HEK293 (cell line): ENCODE measurements at regions not wholly inside any gene's neighbourhood (a gene's known extent, or its start where the extent isn't known, plus 50 kb on each side); places are given as distances from the start of the nearest gene placed in this dataset.

Source experiments
- CTCF ChIA-PET: fragments of 350-600 bp; formaldehyde crosslinking; extraction: SDS; loops from one replicate; lab custom pipeline; 2021; ENCODE audit warnings: antibody characterized with exemption; lab: Yijun Ruan, JAX
- POLR2A ChIA-PET: fragments of 300-600 bp; formaldehyde crosslinking; extraction: SDS; loops from one replicate; lab custom pipeline; 2020; ENCODE audit warnings: antibody characterized with exemption, inconsistent platforms; lab: Yijun Ruan, JAX
- H3K27ac ChIP-seq: fragments of 200-500 bp; sonication (Bioruptor generic); 2 replicates; pipeline ENCODE4 v1.5.1; 2014; ENCODE audit warnings: low read depth, low read length, control low read depth, inconsistent platforms; ENCODE audit errors: extremely low read depth
- H3K36me3 ChIP-seq, 2 experiments: fragments of 200-500 bp in 1 of 2; sonication (Bioruptor generic) in 1 of 2; 1 replicate in 1 of 2; 2 replicates in 1 of 2; pipeline ENCODE4 v1.5.1; 2014 to 2017; ENCODE audit warnings: inconsistent platforms in 2 of 2, low read length in 2 of 2; ENCODE audit not compliant: control insufficient read depth in 2 of 2, insufficient read depth in 1 of 2
- H3K4me1 ChIP-seq: fragments of 200-500 bp; sonication (Bioruptor generic); 2 replicates; pipeline ENCODE4 v1.5.1; 2014; ENCODE audit warnings: mild to moderate bottlenecking, low read length, inconsistent platforms; ENCODE audit not compliant: control insufficient read depth, insufficient read depth
- H3K4me3 ChIP-seq: 2 replicates; pipeline ENCODE4 v1.5.1; 2011; ENCODE audit warnings: low read depth, mild to moderate bottlenecking, control low read depth, low read length, moderate library complexity
- H3K9me3 ChIP-seq: fragments of 200-500 bp; sonication (Bioruptor generic); 2 replicates; pipeline ENCODE4 v1.5.1; 2014; ENCODE audit warnings: low read depth, low read length, inconsistent platforms; ENCODE audit not compliant: control insufficient read depth, insufficient read depth
- GLI4 ChIP-seq: fragments of 450-650 bp; formaldehyde crosslinking; IDR thresholded peaks from 2 replicates; pipeline ENCODE4 v1.5.1; 2016; ENCODE audit warnings: missing biosample characterization, missing genetic modification characterization
- IKZF3 ChIP-seq: fragments of 450-650 bp; IDR thresholded peaks from 2 replicates; pipeline ENCODE4 v1.5.0; 2018; ENCODE audit warnings: missing biosample characterization, mild to moderate bottlenecking, missing genetic modification characterization, moderate library complexity
- KLF8 ChIP-seq: fragments of 450-650 bp; formaldehyde crosslinking; IDR thresholded peaks from 2 replicates; pipeline ENCODE4 v1.5.1; 2016; ENCODE audit warnings: missing biosample characterization, missing genetic modification characterization
- KLF9 ChIP-seq: fragments of 450-650 bp; formaldehyde crosslinking; IDR thresholded peaks from 2 replicates; pipeline ENCODE4 v1.5.1; 2016; ENCODE audit warnings: missing biosample characterization, missing genetic modification characterization, low read depth
- WT1 ChIP-seq: fragments of 450-650 bp; formaldehyde crosslinking; IDR thresholded peaks from 2 replicates; pipeline ENCODE4 v1.5.1; 2016; ENCODE audit warnings: missing biosample characterization, missing genetic modification characterization
- ZBTB1 ChIP-seq: fragments of 450-650 bp; formaldehyde crosslinking; IDR thresholded peaks from 2 replicates; pipeline ENCODE4 v1.5.1; 2016; ENCODE audit warnings: missing biosample characterization, missing genetic modification characterization
- ZBTB6 ChIP-seq: fragments of 450-650 bp; formaldehyde crosslinking; IDR thresholded peaks from 2 replicates; pipeline ENCODE4 v1.5.1; 2017; ENCODE audit warnings: missing biosample characterization, missing genetic modification characterization
- ZEB2 ChIP-seq: fragments of 450-650 bp; formaldehyde crosslinking; IDR thresholded peaks from 2 replicates; pipeline ENCODE4 v1.5.1; 2016; ENCODE audit warnings: missing biosample characterization, missing genetic modification characterization
- ZFP37 ChIP-seq: fragments of 450-650 bp; formaldehyde crosslinking; IDR thresholded peaks from 2 replicates; pipeline ENCODE4 v1.5.1; 2016; ENCODE audit warnings: missing biosample characterization, missing genetic modification characterization
- ZNF132 ChIP-seq: fragments of 450-650 bp; formaldehyde crosslinking; IDR thresholded peaks from 2 replicates; pipeline ENCODE4 v1.5.1; 2017; ENCODE audit warnings: missing biosample characterization, missing genetic modification characterization, borderline replicate concordance
- ZNF19 ChIP-seq: fragments of 450-650 bp; formaldehyde crosslinking; IDR thresholded peaks from 2 replicates; pipeline ENCODE4; 2016; ENCODE audit warnings: missing biosample characterization, missing genetic modification characterization, low read depth
- ZNF335 ChIP-seq: fragments of 450-650 bp; formaldehyde crosslinking; conservative IDR thresholded peaks from 2 replicates; pipeline ENCODE4 v1.5.1; 2016; ENCODE audit warnings: missing biosample characterization, missing genetic modification characterization
- ZNF354C ChIP-seq: fragments of 450-650 bp; formaldehyde crosslinking; IDR thresholded peaks from 2 replicates; pipeline ENCODE4 v1.5.1; 2016; ENCODE audit warnings: missing biosample characterization, missing genetic modification characterization, low read depth, borderline replicate concordance
- ZNF391 ChIP-seq: fragments of 450-650 bp; formaldehyde crosslinking; IDR thresholded peaks from 2 replicates; pipeline ENCODE4 v1.5.1; 2016; ENCODE audit warnings: low read depth, missing biosample characterization, missing genetic modification characterization, borderline replicate concordance
- ZNF404 ChIP-seq: fragments of 450-650 bp; formaldehyde crosslinking; IDR thresholded peaks from 2 replicates; pipeline ENCODE4 v1.5.1; 2017; ENCODE audit warnings: missing biosample characterization, missing genetic modification characterization
- ZNF416 ChIP-seq: fragments of 450-650 bp; formaldehyde crosslinking; IDR thresholded peaks from 2 replicates; pipeline ENCODE4 v1.5.1; 2016; ENCODE audit warnings: missing biosample characterization, missing genetic modification characterization
- ZNF529 ChIP-seq: fragments of 450-650 bp; formaldehyde crosslinking; IDR thresholded peaks from 2 replicates; pipeline ENCODE4 v1.5.1; 2017; ENCODE audit warnings: missing genetic modification characterization, missing biosample characterization; ENCODE audit not compliant: insufficient replicate concordance
- ZNF549 ChIP-seq: fragments of 450-650 bp; IDR thresholded peaks from 2 replicates; pipeline ENCODE4 v1.5.1; 2018; ENCODE audit warnings: missing biosample characterization, missing genetic modification characterization, mild to moderate bottlenecking, inconsistent platforms, moderate library complexity
- ZNF792 ChIP-seq: fragments of 450-650 bp; formaldehyde crosslinking; IDR thresholded peaks from 2 replicates; pipeline ENCODE4 v1.5.1; 2016; ENCODE audit warnings: missing biosample characterization, missing genetic modification characterization

- TF ChIP-seq ZBTB1 (tag by site-specific recombination) (no peak), GLI4 (no peak), ZNF792 (tag by site-specific recombination) (no peak), ZNF529 (tag by site-specific recombination) (no peak), ZNF354C (tag by site-specific recombination) (no peak), IKZF3 (tag by site-specific recombination) (no peak), ZNF19 (tag by site-specific recombination) (no peak), ZNF335 (tag by site-specific recombination) (no peak), ZFP37 (tag by site-specific recombination) (no peak), ZNF132 (tag by site-specific recombination) (no peak), ZNF404 (tag by site-specific recombination) (no peak), ZNF549 (no peak)
- ChIA-PET CTCF (interaction anchor here (0.5 to 1.5 kb wide), 3 partner anchors 10 to 55 kb away, joined by 3 to 6 read pairs (median 4); no protein-coding TSS in a partner anchor), POLR2A (no interaction called here)
- Histone ChIP-seq H3K4me1 (no peaks in the 10 kb centered on the region), H3K27ac (no peak overlapping the region), H3K9me3 (no peaks in the 10 kb centered on the region), H3K4me3 (no peak overlapping the region), H3K36me3 (no peaks in the 10 kb centered on the region)
These were observed 72.3 kb upstream of the CCDC196 start for GRCh38 chr14:66413901-66414300.

DNA sequence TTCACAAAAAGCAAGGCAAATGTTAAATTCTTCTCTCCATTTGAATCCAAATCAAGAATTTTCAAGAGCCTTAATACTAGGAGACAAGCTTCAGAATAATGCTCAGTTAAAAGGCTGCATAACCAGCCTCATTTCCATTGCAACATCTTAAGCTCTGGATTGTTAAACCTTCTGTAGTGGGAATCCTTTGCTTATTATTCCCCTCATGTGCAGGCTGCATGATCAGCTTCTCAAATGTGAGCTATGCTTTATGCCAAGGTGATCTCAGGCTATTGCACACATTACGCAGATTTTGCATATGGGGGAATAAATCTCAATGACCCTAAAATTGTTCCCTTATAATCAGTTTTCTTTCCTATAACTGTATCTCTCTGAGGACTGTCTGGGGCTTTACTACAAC is 71.7 kb upstream of the CCDC196 start:
- no peaks in the 10 kb centered on the region for H3K4me1 ChIP-seq
- CTCF ChIA-PET = interaction anchor here (1.0 to 1.5 kb wide), 2 partner anchors 11 to 14 kb away, joined by 4 to 6 read pairs; no protein-coding TSS in a partner anchor

DNA sequence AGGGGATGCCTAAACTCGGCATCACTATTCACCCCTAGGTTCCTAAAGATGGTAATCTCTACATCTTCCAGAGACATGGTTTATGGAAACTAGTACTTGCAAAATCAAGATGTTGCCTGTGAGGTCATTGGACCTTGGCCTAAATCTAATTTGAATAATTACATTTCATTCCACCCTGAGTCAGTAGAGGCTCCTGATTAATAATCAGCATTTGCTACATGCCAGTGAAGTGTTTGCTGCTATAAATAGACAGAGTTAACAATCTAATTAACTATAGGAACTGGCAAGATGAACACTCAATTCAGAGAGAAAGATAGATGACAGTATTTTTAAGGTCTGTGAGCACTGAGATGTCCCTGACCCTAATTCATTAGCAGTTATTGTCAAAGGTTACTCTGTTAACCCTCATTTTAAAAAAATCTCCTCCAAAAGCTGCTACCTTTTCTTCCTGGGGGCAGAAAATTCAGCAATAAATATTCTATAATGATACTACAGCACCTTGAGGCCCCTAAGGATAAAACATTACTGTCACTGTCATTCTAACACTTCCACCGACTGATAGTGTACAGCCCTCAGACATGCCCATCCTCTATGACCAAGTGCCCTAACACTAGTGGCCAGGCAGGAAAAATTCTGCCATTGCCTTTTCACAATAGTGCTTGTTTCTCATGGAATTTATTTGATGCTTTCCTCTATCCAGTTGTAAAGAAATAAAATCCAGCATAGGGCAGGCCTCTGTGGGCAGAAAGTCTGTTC is 65.7 kb upstream of the CCDC196 start:
- no peak for TF ChIP-seq ZNF416 (tag by site-specific recombination)
- TF ChIP-seq ZNF391 (tag by site-specific recombination) = no peak
- TF ChIP-seq WT1 (tag by site-specific recombination) = no peak
- TF ChIP-seq KLF8 (tag by site-specific recombination) = no peak
- TF ChIP-seq ZBTB6 (tag by site-specific recombination) = no peak
- Histone ChIP-seq H3K4me3 (no peak overlapping the region), H3K9me3 (no peaks in the 10 kb centered on the region), H3K27ac (no peak overlapping the region), H3K4me1 (no peaks in the 10 kb centered on the region), H3K36me3 (no peaks in the 10 kb centered on the region)
- ChIA-PET CTCF (no interaction called here), POLR2A (no interaction called here)

More for the DNA sequence above, 71.7 kb upstream of the CCDC196 start:
- no peak overlapping the region for H3K4me3 ChIP-seq
- POLR2A ChIA-PET = no interaction called here
- no peaks in the 10 kb centered on the region for H3K36me3 ChIP-seq
- H3K27ac ChIP-seq = no peak overlapping the region
- TF ChIP-seq KLF9 (tag by site-specific recombination) (no peak), ZEB2 (tag by site-specific recombination) (no peak)
- H3K9me3 ChIP-seq = no peaks in the 10 kb centered on the region
